H1 (cell line): ENCODE measurements at regions not wholly inside any gene's neighbourhood (a gene's known extent, or its start where the extent isn't known, plus 50 kb on each side); places are given as distances from the start of the nearest gene placed in this dataset.

ENCODE experiments used
- CTCF ChIP-seq, 3 experiments: IDR thresholded peaks; 1 replicate in 2 of 3; 2 replicates in 1 of 3; pipeline versions ENCODE4 v1.5.1 to v1.6.1; 2011; ENCODE audit warnings: low read length in 3 of 3, mild to moderate bottlenecking in 3 of 3, inconsistent platforms in 2 of 3, low read depth in 1 of 3, moderate library complexity in 1 of 3; ENCODE audit not compliant: insufficient read depth in 1 of 3; ENCODE audit errors: control extremely low read depth in 1 of 3
- EGR1 ChIP-seq: IDR thresholded peaks from 2 replicates; pipeline ENCODE4 v1.6.1; 2011; ENCODE audit warnings: low read depth, low read length, borderline replicate concordance
- EP300 ChIP-seq, 2 experiments: IDR thresholded peaks; 1 replicate in 1 of 2; 2 replicates in 1 of 2; pipeline ENCODE4 v1.6.1; 2011 to 2012; ENCODE audit warnings: low read depth in 2 of 2, low read length in 2 of 2, mild to moderate bottlenecking in 2 of 2, borderline replicate concordance in 1 of 2, inconsistent platforms in 1 of 2, moderate library complexity in 1 of 2
- EZH2 ChIP-seq: fragments of 200-600 bp; sonication (generic); IDR thresholded peaks from 2 replicates; pipeline ENCODE4 v1.7.1; 2012; ENCODE audit warnings: low read depth, mild to moderate bottlenecking, moderate library complexity, low read length, inconsistent platforms; ENCODE audit not compliant: severe bottlenecking
- MAX ChIP-seq: IDR thresholded peaks from 2 replicates; pipeline ENCODE4 v1.6.1; 2012; ENCODE audit warnings: inconsistent platforms
- POLR2A ChIP-seq, 2 experiments: IDR thresholded peaks; 1 replicate in 1 of 2; 2 replicates in 1 of 2; pipeline ENCODE4 v1.6.1; 2011; ENCODE audit warnings: low read depth in 2 of 2, low read length in 2 of 2, mild to moderate bottlenecking in 2 of 2; ENCODE audit errors: control extremely low read depth in 1 of 2
- POLR2AphosphoS5 ChIP-seq: IDR thresholded peaks from 2 replicates; pipeline ENCODE4 v1.6.1; 2011; ENCODE audit warnings: low read depth, low read length
- SP1 ChIP-seq: IDR thresholded peaks from 2 replicates; pipeline ENCODE4 v1.6.1; 2011; ENCODE audit warnings: low read depth, low read length
- TAF1 ChIP-seq: IDR thresholded peaks from 2 replicates; pipeline ENCODE4 v1.6.1; 2011; ENCODE audit warnings: mild to moderate bottlenecking, low read depth, low read length
- YY1 ChIP-seq: IDR thresholded peaks from 2 replicates; pipeline ENCODE4 v1.6.1; 2011; ENCODE audit warnings: low read depth, mild to moderate bottlenecking, low read length
- ZNF274 ChIP-seq: IDR thresholded peaks from 2 replicates; pipeline ENCODE4 v1.7.0; 2012; ENCODE audit warnings: low read length, borderline replicate concordance; ENCODE audit errors: extremely low read depth

GRCh38 chrY:19521976-19522375, 222.6 kb downstream of the KDM5D start:
- no peak for TF ChIP-seq MAX
- no peak for TF ChIP-seq POLR2A (IDR thresholded peaks at IDR 0.05; ENCODE audit: control extremely low read depth in 1 of 2, low read depth in 2 of 2, low read length in 2 of 2)
- TF ChIP-seq POLR2AphosphoS5 = no peak
- no peak for TF ChIP-seq CTCF (IDR thresholded peaks at IDR 0.05; ENCODE audit: control extremely low read depth in 1 of 3, insufficient read depth in 1 of 3, low read depth in 1 of 3, low read length in 3 of 3)
- TF ChIP-seq YY1 = no peak
- TF ChIP-seq EGR1 = no peak
- no peak for TF ChIP-seq EP300 (IDR thresholded peaks at IDR 0.05; ENCODE audit: borderline replicate concordance in 1 of 2, low read depth in 2 of 2, low read length in 2 of 2)
- TF ChIP-seq TAF1 = no peak
- TF ChIP-seq ZNF274 = no peak
- TF ChIP-seq SP1 = no peak
- no peak for TF ChIP-seq EZH2
